GM19455 (cell line): ENCODE measurements at regions not wholly inside any gene's neighbourhood (a gene's known extent, or its start where the extent isn't known, plus 50 kb on each side); places are given as distances from the start of the nearest gene placed in this dataset.

Experiments
- ATAC-seq: cut with Tn5 transposase; IDR thresholded peaks from one replicate; pipeline ENCODE4 v1.9.1; 2021; ENCODE audit not compliant: unreplicated experiment

DNA sequence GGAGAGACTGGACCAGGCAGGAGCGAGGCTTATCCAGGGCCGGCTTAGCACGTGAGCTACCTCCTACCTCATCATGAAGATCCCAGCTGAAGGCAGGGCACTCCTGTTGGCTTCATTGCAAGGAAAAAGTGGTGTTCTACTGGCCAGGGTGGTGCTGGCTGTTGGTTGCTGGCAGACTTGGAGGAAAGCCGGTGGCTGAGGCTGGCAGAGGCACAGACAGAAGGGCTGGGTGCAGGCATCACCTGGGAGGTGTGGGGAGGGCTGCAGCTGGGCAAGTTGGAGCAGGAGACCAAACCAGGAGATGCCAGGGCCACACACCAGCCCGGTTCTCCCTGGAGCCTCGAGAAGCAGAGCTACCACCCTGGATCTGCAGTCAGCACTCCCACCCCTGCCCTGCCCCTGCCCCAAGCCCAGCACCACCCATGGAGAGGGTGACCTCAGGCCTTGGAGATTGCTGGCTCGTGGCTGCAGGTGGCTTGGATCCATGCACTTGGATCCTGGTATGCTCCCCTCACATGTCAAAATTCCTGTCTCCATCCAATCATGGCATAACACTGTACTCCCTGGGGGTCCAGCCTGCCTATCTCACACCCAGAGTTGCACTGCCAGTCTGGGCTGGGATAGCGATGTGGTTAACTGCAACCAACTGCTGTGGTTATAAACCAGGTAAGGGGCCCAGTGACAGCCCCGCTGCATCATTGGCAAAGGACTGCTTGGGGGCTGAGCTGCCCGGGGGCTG, 49.7 kb downstream of the GLI2 start:
- ATAC-seq = no peak

- no peak for ATAC-seq
These were observed 50.6 kb downstream of the GLI2 start for GRCh38 chr2:120786038-120786960.

- ATAC-seq = no peak
These were observed 51.6 kb downstream of the GLI2 start for GRCh38 chr2:120787111-120787821.

DNA sequence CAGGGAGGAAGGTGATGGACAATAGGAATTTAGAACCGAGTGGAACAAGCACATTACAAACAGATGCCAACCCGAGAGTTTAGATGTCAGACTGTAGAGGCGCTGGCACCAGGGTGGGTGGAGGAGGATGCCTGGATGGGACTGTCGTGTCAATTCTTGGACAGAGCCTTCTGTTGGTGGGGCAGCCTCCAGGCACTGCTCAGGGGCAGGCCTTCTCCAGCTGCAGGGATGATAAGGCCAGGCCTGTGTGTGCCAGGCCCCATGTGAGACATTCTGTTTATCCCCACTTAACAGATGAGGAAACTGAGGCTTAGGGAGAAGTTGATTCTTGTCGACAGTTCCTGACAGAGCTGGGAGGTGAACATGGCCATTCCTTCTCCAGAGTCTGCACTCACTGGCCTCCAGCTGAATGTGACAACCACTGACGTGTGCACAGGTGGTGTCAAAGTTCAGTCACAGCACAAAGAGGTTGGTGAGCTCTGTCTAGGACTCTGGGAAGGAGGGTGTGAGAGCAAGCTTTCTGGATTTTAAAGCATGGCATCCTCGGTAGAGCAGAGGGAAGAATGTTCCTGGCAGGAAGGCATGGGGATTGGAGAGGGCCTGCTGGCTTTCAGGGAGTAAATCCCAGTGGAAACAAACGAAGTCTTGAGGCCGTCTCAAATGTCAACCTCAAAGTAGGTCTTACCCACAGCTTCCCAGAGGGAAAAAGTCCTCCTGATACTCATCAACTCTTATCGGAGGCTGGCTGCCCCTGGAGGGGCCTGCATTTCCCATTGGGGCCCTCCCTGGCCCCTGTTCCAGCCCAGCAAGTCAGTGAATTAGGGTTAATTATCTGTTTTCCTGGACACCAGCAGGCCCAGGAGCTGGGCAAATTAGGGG, 52.4 kb downstream of the GLI2 start:
- no peak for ATAC-seq

DNA sequence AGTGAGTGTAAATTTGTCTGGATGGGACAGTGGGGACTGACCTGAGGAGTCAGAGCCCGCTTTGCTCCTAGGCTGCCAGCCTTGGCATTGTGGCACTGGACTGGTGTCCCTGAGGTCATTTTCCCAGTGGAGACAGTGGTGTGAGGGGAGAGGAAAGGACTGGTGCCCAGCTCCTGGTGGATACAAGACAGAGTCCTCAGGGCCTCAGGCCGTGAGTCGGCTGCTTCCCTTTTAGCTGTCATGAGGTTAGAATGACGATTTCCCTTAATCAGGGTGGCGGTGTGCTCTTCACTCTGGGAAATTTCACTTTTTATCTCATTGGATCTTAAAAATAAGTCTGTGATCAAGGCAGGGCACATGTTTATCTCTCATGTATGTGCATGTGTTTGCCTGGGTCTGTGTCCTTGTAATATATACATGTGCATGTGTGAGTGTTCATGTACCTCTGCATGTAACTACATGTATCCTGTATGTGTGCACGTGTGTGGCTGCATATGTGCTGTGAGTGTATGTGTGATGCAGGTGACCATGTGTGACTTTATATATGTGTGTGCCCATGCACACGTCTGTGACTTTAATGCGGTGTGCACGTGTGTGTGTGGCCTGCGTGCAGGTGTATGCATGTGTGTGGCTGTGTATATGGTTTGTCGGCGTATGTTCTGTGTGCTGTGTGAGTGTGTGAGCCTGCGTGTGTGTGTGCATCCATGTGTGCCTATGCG, 55.7 kb downstream of the GLI2 start:
- no peak for ATAC-seq

DNA sequence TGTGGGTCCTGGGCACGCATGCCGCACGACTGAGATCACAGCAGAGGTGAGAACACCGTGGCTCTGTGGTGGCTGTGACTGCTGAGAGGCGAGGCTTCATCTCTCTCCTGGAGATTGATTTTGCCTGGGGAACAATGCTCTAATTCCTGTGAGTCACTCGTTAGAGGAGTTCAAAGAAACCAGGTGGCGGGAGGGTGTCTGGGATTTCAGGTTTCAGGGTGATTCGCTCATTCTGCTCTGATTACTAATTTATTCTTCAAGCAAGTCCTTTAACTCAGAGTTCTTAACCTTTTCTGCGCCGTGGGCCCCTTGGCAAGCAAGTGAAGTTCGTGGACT, 56.3 kb downstream of the GLI2 start:
- no peak for ATAC-seq

DNA sequence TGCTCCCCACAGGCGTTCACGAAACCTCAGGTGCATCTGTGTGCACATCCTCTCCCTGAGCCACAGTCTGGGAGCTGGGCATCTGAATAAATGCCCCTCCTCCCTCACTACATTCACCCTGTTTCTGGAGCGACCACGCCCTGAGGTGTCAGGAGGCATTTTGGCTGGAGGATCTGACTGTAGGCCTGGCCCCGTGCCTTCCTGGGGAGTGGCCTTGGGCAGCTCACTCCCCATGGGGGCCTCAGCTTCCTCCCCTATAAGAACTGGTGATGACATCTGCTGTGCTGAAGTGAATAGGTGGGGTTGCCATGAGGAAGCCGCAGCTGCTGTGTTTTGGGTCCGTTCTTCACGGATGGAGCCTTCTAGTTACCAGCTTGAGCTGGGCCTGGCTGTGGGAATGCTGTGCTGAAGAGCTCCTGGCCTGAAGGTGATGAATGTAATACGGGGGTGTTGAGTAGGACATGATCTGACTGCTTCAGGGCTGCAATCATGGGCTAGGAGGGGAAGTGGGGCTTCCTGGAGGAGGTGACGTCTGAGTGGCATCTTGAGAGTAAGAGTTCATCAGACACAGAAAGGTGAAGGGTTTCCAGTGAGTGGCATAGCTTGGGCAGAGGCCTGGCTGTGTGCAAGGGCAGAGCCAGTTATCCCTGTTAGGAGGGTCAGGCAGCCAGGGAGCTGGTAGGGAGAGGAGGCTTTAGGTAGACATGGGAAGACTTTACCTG, 58.2 kb downstream of the GLI2 start:
- ATAC-seq = no peak

DNA sequence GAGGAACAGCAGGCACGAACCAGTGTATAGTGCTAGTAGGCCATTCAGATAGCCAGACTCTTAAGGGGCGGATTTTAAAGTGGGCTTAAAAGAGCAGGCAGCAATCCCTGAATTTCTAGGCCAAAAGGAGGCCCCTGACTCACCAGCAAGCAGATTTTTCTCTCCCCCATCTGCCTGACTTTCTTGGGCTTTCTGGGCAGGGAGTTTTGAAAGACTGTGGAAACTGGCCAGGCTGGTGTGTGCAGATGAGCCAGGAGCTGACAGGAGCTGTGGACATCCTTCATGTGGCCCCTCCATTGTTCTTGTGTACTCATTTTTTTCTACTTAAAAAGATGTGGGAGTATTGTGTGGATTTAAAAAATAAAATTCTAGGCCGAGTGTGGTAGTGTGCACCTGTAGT, 59.0 kb downstream of the GLI2 start:
- ATAC-seq = no peak

DNA sequence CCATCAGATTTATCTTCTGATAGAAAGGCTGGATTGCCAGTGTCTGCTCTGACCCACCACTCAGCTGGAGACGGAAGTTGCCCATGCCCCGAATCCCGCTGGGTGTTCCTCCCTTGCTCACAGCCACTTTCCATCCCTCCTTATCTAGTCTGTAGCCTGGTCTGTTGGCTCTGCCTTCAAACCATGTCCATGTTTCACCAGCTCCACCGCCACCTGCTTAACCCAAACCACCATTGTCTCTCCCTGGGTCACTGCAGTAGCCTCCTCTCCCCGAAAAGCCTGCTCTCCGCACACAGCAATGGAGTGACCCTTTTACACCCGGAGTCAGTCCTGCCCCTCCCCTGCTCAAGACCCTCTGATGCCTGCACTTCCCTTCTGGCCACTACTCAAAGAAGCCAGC, 60.4 kb downstream of the GLI2 start:
- no peak for ATAC-seq

DNA sequence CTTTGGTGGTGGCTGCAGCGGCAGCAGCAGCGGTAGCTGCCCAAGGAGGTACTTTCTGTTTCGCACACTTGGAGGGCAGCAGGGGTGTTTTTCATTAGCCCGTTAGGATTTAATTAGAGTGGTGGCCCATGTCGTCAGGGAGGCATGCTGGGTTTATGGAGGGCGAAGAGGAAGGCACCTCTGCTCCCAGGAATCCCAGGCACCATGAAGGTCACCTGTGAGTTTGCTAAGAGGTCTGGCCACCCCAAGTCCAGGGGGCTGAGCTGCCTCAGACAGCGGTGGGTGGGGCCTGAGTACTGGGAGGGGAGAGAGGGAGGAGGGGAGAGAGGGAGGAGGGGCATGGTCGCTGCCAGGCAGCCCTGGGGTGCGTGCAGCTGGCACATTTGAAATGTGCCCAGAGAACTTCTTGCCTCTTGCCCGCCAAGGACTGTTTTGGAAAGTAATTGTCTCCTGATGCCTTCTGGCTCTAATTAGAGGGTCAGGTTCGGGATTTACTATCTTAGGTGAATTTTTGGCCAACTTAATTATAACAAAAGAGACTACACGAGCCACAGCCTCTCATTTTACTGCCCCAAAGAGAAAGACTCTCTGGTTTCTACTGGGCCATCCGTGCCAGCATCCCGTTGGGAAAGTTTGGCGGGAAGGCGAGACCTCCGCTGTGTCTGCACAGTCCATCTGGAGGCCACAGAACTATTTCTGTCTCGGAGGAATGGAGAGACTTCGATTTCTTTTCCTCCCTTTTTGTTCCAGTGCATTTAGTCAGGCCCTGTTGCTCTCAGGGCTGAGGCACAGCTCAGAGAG, 62.0 kb downstream of the GLI2 start:
- ATAC-seq = no peak

- ATAC-seq = no peak
These were observed 63.0 kb downstream of the GLI2 start for GRCh38 chr2:120798567-120799247.

DNA sequence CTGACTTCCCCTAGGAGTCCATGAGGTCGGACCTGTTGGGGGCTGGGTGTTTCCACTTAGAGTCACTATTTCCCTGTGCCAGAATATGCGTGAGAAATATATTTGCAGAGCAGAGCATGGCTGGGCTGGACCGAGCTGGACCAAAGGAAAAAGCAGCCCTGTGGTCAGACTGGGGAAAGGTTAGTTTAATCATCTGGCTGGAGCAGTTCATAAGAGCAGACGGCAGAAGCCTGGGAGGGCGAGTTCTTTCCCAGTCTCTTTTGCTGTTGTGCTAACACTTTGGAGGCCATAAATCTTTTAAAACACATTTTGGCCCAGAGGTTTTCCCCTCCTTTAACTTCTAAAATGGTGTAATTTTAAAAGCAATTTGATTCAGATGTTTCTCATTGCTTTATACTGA, 66.5 kb downstream of the GLI2 start:
- ATAC-seq = no peak

GRCh38 chr2:120802867-120803484, 67.3 kb downstream of the GLI2 start:
- ATAC-seq = no peak

DNA sequence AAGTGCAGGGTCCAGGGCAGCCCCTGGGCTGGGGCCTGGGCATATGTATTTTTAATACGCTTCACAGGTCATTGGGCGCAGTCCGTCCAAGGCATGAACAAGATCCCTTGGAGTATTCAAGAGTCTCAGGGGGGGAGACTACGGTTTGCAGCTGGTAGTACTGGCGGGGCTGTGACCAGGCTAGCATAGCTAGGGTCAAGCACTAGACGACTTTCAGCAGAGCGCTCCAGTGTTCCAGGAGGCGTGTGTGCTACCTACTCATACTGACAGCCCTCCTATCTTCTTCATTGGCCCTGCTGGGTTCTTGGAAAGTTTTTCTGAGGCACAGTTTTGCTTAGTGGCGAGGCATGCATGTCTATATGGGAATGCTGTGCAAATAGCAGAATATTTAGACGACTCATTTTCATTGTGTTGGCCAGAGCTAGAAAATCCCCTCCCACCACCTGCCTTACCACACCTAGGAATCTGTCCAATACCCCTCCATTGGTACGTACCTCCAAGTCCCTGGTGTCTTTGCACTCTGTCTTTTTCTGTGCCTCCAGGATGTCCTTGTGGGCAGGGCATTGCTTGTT, 68.2 kb downstream of the GLI2 start:
- ATAC-seq = no peak

GRCh38 chr2:120804459-120804858, 68.8 kb downstream of the GLI2 start:
- no peak for ATAC-seq

DNA sequence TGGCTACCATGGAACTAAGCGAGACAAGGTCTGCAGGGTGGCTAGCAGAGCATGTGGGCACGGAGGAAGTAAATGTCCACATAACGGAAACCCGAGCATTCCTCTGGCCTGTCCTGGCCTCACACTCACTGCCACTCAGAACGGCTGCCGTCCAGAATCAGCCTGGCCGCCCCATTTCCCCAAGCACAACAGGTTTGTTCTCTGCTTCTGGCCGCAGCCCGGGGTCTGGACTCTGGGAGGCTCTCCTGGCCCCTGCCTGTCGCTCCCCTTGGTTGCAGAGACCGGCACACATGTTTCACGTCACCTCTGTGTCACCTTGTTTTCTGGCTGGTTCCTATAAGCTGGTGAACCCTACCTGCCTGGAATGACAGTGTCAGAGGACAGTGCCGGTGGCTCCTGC, 69.3 kb downstream of the GLI2 start:
- ATAC-seq = no peak

GRCh38 chr2:120805602-120806001, 69.9 kb downstream of the GLI2 start:
- no peak for ATAC-seq
